Aorta (tissue), 5 donors: ENCODE measurements at regions not wholly inside any gene's neighbourhood (a gene's known extent, or its start where the extent isn't known, plus 50 kb on each side); places are given as distances from the start of the nearest gene placed in this dataset.

Experiments
- ATAC-seq: fragments of 200-7000 bp; cut with Tn5 transposase; one replicate; pipeline ENCODE4 v1.9.1; 2022; ENCODE audit warnings: moderate library complexity; ENCODE audit not compliant: low FRiP score
- DNase-seq, 2 donors: peaks; one replicate each; pipeline ENCODE4 v3.0.0-alpha.2; 2020
- H3K27ac ChIP-seq, 2 donors: one replicate each; pipeline ENCODE4 v1.5.1; 2013; ENCODE audit warnings: low read length in 2 of 2, mild to moderate bottlenecking in 2 of 2, moderate library complexity in 2 of 2, control low read depth in 1 of 2, inconsistent platforms in 1 of 2, low read depth in 1 of 2
- H3K27me3 ChIP-seq, 2 donors: one replicate each; pipeline ENCODE4 v1.6.1; 2013; ENCODE audit warnings: control low read depth in 1 of 2, low read length in 1 of 2, mild to moderate bottlenecking in 1 of 2, moderate library complexity in 1 of 2; ENCODE audit not compliant: insufficient read depth in 2 of 2, control insufficient read depth in 1 of 2
- H3K36me3 ChIP-seq, 2 donors: one replicate each; pipeline ENCODE4 v1.6.1; 2013; ENCODE audit warnings: control low read depth in 1 of 2, low read length in 1 of 2, mild to moderate bottlenecking in 1 of 2; ENCODE audit not compliant: insufficient read depth in 2 of 2, control insufficient read depth in 1 of 2
- H3K4me1 ChIP-seq, 2 donors: one replicate each; pipeline ENCODE4 v1.6.1; 2013; ENCODE audit warnings: low read length in 2 of 2, control low read depth in 1 of 2, mild to moderate bottlenecking in 1 of 2, moderate library complexity in 1 of 2; ENCODE audit not compliant: insufficient read depth in 2 of 2, control insufficient read depth in 1 of 2
- H3K4me3 ChIP-seq, 2 donors: one replicate each; pipeline ENCODE4 v1.5.1; 2013; ENCODE audit warnings: low read length in 2 of 2, control low read depth in 1 of 2, mild to moderate bottlenecking in 1 of 2
- H3K9me3 ChIP-seq: one replicate; pipeline ENCODE4 v1.6.1; 2013; ENCODE audit warnings: mild to moderate bottlenecking, low read length; ENCODE audit not compliant: control insufficient read depth
- WGBS, 2 donors: extraction: QIAGEN DNeasy Blood & Tissue Kit; methylation state at CpG; one replicate each; pipeline ENCODE4 v1.1.7; 2013; 5-methylcytosine and 5-hydroxymethylcytosine counted together
- intact Hi-C, 2 donors: fragments of 100-400 bp; cut with DNase I; formaldehyde crosslinking; loops; one replicate each; pipeline versions ENCODE4 v1.14.2 to v1.15.0; 2022
- donor health status: healthy with polysubstance abuse.
- donor health status: Bipolar disorder and iron deficiency.
- donor health status: DM: no; HTN: no; CAD: no.
- donor health status: DM: no; HTN: no; CAD: no.
- donor health status: DM: yes; HTN: yes; CAD: no.

GRCh38 chr2:76461431-76461830 is 750.7 kb upstream of the GCFC2 start:
- Histone ChIP-seq H3K4me3 (no peak overlapping the region), H3K4me1 (no peaks in the 10 kb centered on the region), H3K36me3 (no peaks in the 10 kb centered on the region), H3K27me3 (no peaks in the 10 kb centered on the region), H3K9me3 (no peaks in the 10 kb centered on the region), H3K27ac (no peak overlapping the region)
- intact Hi-C loops, result no loop called here
- DNase-seq (no peak), ATAC-seq (no peak)
- 84 to 85% methylated on average over 4 of the region's 4 CpGs for WGBS, 2 donors

GRCh38 chr2:76455910-76456309 is 745.2 kb upstream of the GCFC2 start:
- no peaks in the 10 kb centered on the region for H3K4me1 ChIP-seq
- intact Hi-C loops, result no loop called here
- H3K4me3 ChIP-seq, result no peak overlapping the region
- no peaks in the 10 kb centered on the region for H3K9me3 ChIP-seq
- no peak overlapping the region for H3K27ac ChIP-seq
- no peaks in the 10 kb centered on the region for H3K36me3 ChIP-seq
- DNase-seq, result no peak
- ATAC-seq, result no peak
- 48 to 65% methylated on average over 2 of the region's 2 CpGs for WGBS, 2 donors
- H3K27me3 ChIP-seq, result no peaks in the 10 kb centered on the region

DNA sequence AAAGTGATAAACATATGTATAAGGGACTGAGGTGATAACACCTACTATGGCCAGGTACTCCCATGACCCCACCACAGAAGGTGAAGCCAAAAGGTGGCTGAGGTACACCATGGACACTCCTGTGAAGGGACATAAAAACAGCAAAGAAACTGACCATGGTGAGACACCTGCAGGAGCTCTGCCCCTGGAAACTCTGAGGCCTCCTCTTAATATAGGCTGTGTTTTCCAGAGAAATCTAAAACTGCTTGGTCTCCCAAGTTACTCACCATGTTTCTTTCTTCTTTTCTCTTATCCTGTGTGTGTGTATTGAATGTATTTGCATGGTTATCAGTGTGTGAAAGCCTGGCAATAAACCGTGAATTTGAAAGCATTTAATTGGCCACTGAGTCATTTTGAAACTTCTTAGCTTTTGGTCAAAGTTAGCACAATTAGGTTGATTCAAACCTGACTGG is 739.3 kb upstream of the GCFC2 start:
- Histone ChIP-seq H3K9me3 (no peaks in the 10 kb centered on the region), H3K27me3 (no peaks in the 10 kb centered on the region), H3K27ac (no peak overlapping the region), H3K4me1 (no peaks in the 10 kb centered on the region), H3K36me3 (no peaks in the 10 kb centered on the region), H3K4me3 (no peak overlapping the region)
- DNase-seq (no peak), ATAC-seq (no peak)
- 67 to 76% methylated on average over 1 of the region's 1 CpG for WGBS, 2 donors
- intact Hi-C loops, result no loop called here

DNA sequence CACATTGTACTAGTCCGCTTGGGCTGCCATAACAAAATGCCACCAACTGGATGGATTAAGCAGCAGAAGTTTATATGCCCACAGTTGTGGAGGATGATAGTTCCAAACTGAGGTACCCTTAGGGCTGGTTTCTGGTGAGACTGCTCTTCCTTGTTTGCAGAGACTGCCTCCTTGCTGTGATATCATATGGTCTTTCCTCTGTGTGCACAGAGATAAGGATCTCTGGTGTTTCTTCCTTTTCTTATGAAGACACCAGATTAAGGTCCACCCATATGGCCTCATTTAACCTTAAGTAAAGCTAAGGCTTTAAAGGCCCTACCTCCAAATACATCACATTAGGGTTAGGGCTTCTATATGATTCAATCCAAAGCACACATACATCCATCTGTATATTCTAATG is 738.2 kb upstream of the GCFC2 start:
- DNase-seq (no peak), ATAC-seq (no peak)
- Histone ChIP-seq H3K27me3 (no peaks in the 10 kb centered on the region), H3K4me1 (no peaks in the 10 kb centered on the region), H3K9me3 (no peaks in the 10 kb centered on the region), H3K27ac (no peak overlapping the region), H3K4me3 (no peak overlapping the region), H3K36me3 (no peaks in the 10 kb centered on the region)
- intact Hi-C loops, result no loop called here
- 98 to 100% methylated on average over 1 of the region's 1 CpG for WGBS, 2 donors

DNA sequence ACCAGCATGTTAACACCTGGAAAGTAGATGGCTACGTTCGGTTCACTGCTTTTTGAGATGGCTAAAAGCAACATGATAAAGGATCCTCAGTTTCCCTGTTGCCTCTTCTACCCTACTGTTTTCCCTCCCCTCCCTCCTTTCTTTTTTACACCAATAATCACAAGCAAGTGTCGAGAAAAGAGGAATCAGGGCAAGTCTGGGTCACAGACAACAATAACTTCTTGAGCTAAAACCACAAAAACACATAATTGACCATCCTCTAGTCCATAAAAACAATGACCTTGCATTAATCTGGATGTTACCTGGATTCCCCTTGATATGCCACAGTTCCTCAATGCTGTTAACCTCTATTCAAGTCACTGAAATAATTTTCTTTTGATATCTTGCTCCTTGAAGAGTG is 736.6 kb upstream of the GCFC2 start:
- no peak for DNase-seq
- Histone ChIP-seq H3K27me3 (no peaks in the 10 kb centered on the region), H3K4me3 (no peak overlapping the region), H3K4me1 (no peaks in the 10 kb centered on the region), H3K27ac (no peak overlapping the region), H3K9me3 (no peaks in the 10 kb centered on the region), H3K36me3 (no peaks in the 10 kb centered on the region)
- ATAC-seq, result no peak
- intact Hi-C loops, result no loop called here
- 54 to 70% methylated on average over 3 of the region's 3 CpGs for WGBS, 2 donors

DNA sequence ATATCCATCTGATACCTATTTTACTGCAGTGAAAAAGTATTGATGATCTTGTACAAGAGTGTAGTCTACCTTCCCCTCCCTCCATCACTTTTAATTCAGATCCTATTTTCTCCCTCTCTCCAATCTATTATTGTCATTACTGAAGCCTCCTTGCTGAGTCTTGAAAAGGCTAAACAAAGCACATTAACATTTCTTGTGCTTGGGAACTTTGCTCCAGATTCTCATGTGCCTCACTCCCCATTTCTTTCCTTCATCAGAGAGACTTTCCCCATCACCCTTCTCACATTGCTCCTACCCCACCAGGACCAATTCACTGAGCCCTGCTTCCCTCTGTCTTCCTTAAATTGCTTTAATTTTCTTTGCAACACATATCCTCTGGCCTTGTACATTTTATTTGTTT is 736.2 kb upstream of the GCFC2 start:
- Histone ChIP-seq H3K4me1 (no peaks in the 10 kb centered on the region), H3K27ac (no peak overlapping the region), H3K27me3 (no peaks in the 10 kb centered on the region), H3K36me3 (no peaks in the 10 kb centered on the region), H3K9me3 (no peaks in the 10 kb centered on the region), H3K4me3 (no peak overlapping the region)
- intact Hi-C loops, result no loop called here
- no peak for ATAC-seq
- no peak for DNase-seq

- Histone ChIP-seq H3K27ac (no peak overlapping the region), H3K4me3 (no peak overlapping the region), H3K36me3 (no peaks in the 10 kb centered on the region), H3K4me1 (no peaks in the 10 kb centered on the region), H3K27me3 (no peaks in the 10 kb centered on the region), H3K9me3 (no peaks in the 10 kb centered on the region)
- ATAC-seq (no peak), DNase-seq (no peak)
- 91 to 94% methylated on average over 3 of the region's 3 CpGs for WGBS, 2 donors
- intact Hi-C loops, result no loop called here
Measured at GRCh38 chr2:76445880-76446279, 735.2 kb upstream of the GCFC2 start.

GRCh38 chr2:76444732-76445131 is 734.0 kb upstream of the GCFC2 start:
- Histone ChIP-seq H3K4me1 (no peaks in the 10 kb centered on the region), H3K27me3 (no peaks in the 10 kb centered on the region), H3K36me3 (no peaks in the 10 kb centered on the region), H3K27ac (no peak overlapping the region), H3K4me3 (no peak overlapping the region), H3K9me3 (no peaks in the 10 kb centered on the region)
- DNase-seq (no peak), ATAC-seq (no peak)
- WGBS, 2 donors, result 84 to 91% methylated on average over 3 of the region's 3 CpGs
- intact Hi-C loops, result no loop called here

DNA sequence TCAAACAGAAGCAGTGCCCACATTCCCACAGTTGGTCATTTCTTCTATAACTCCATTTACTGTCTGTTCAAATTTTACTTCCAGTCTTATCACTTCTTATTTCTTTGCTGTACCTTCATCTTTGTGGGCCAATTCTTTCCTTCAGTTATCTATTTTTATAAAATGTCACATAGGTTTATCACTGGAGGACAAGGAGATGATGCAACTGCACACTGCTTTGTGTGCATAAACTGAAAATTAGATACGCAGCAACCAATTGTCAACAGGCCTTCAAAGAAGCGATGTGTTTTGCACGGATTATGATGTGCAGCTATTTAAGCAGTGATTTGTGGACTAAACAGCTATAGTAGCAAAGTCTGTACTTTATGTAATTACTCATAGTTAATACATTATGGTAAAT is 726.8 kb upstream of the GCFC2 start:
- intact Hi-C loops, result no loop called here
- H3K36me3 ChIP-seq, result no peaks in the 10 kb centered on the region
- H3K27ac ChIP-seq, result no peak overlapping the region
- no peak overlapping the region for H3K4me3 ChIP-seq
- no peaks in the 10 kb centered on the region for H3K9me3 ChIP-seq
- ATAC-seq (no peak), DNase-seq (no peak)
- no peaks in the 10 kb centered on the region for H3K4me1 ChIP-seq
- no peaks in the 10 kb centered on the region for H3K27me3 ChIP-seq
- WGBS, 2 donors, result 89 to 92% methylated on average over 3 of the region's 3 CpGs
